ENCODE measurements at regions not wholly inside any gene's neighbourhood (a gene's known extent, or its start where the extent isn't known, plus 50 kb on each side); places are given as distances from the start of the nearest gene placed in this dataset.

DNA sequence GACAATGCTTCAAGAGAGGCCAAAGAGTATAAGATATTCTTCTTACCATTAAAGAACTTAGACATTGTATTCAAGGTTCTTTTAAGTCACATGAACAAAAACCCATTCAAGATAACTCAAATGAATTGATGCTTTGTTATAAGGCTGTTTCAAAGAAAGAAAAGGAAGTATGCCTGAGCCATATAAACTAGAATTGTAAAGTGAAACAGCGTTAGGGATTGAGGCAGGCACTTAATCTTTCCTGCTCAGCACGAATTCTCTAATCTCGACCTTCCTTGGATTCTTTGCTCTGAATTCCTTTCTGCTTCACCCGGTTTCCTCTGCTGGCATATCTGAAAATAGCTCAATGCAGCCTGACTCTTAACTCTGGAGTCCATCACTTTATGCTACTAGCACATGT, 595.4 kb downstream of the DIAPH3 start:
- no peaks in the 10 kb centered on the region for H3K27me3 Mint-ChIP-seq (ENCODE audit: low read depth, unreplicated experiment)
- no peak overlapping the region for H3K4me3 Mint-ChIP-seq (ENCODE audit: unreplicated experiment)
- no peaks in the 10 kb centered on the region for H3K4me1 ChIP-seq (ENCODE audit: insufficient read depth, low read length)

GRCh38 chr13:59570204-59570603, 593.5 kb downstream of the DIAPH3 start:
- Histone ChIP-seq H3K79me2 (ENCODE audit: insufficient read depth, low read length) (no peaks in the 10 kb centered on the region), H3K4me1 (ENCODE audit: insufficient read depth, low read length) (no peaks in the 10 kb centered on the region), H3K9ac (ENCODE audit: low read length) (no peak overlapping the region), H3K4me3 (ENCODE audit: insufficient read depth, low read depth, low read length) (no peak overlapping the region), H3K36me3 (ENCODE audit: insufficient read depth, low read length) (no peaks in the 10 kb centered on the region), H3K9me3 (ENCODE audit: insufficient read depth, low read depth, low read length) (no peaks in the 10 kb centered on the region), H3K27me3 (ENCODE audit: insufficient read depth, low read length) (no peaks in the 10 kb centered on the region), H2AFZ (ENCODE audit: low read depth, low read length) (no peak overlapping the region), H4K20me1 (ENCODE audit: insufficient read depth, low read length) (no peaks in the 10 kb centered on the region), H3K27ac (ENCODE audit: low read depth, low read length) (no peak overlapping the region), H3K4me2 (ENCODE audit: low read length) (no peak overlapping the region)
- Mint-ChIP-seq H3K9me3 (ENCODE audit: unreplicated experiment) (peaks cover 5% of the 10 kb centered on the region), H3K4me3 (ENCODE audit: unreplicated experiment) (no peak overlapping the region), H3K27ac (ENCODE audit: unreplicated experiment) (no peak overlapping the region), H3K4me1 (ENCODE audit: low read depth, unreplicated experiment) (no peaks in the 10 kb centered on the region), H3K36me3 (ENCODE audit: low read depth, unreplicated experiment) (no peaks in the 10 kb centered on the region), H3K27me3 (ENCODE audit: low read depth, unreplicated experiment) (no peaks in the 10 kb centered on the region)
- no peak for FAIRE-seq
- TF ChIP-seq, protein P1, sequence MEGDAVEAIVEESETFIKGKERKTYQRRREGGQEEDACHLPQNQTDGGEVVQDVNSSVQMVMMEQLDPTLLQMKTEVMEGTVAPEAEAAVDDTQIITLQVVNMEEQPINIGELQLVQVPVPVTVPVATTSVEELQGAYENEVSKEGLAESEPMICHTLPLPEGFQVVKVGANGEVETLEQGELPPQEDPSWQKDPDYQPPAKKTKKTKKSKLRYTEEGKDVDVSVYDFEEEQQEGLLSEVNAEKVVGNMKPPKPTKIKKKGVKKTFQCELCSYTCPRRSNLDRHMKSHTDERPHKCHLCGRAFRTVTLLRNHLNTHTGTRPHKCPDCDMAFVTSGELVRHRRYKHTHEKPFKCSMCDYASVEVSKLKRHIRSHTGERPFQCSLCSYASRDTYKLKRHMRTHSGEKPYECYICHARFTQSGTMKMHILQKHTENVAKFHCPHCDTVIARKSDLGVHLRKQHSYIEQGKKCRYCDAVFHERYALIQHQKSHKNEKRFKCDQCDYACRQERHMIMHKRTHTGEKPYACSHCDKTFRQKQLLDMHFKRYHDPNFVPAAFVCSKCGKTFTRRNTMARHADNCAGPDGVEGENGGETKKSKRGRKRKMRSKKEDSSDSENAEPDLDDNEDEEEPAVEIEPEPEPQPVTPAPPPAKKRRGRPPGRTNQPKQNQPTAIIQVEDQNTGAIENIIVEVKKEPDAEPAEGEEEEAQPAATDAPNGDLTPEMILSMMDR (IDR thresholded peaks at IDR 0.05; ENCODE audit: insufficient read depth, low read depth, low read length), result no peak
- no peak for TF ChIP-seq EZH2 (IDR thresholded peaks at IDR 0.05; ENCODE audit: insufficient read depth, low read length)
- DNase-seq (ENCODE audit: low read depth), result no peak

More for the DNA sequence above, 595.4 kb downstream of the DIAPH3 start:
- no peaks in the 10 kb centered on the region for H3K9me3 ChIP-seq (ENCODE audit: insufficient read depth, low read depth, low read length)
- TF ChIP-seq, protein P1 (IDR thresholded peaks at IDR 0.05; ENCODE audit: insufficient read depth, low read depth, low read length), result no peak
- no peaks in the 10 kb centered on the region for H3K27me3 ChIP-seq (ENCODE audit: insufficient read depth, low read length)
- FAIRE-seq (no peak), DNase-seq (ENCODE audit: low read depth) (no peak)
- H3K36me3 ChIP-seq (ENCODE audit: insufficient read depth, low read length), result no peaks in the 10 kb centered on the region
- no peak overlapping the region for H3K4me2 ChIP-seq (ENCODE audit: low read length)
- no peak overlapping the region for H3K27ac Mint-ChIP-seq (ENCODE audit: unreplicated experiment)
- no peak overlapping the region for H3K4me3 ChIP-seq (ENCODE audit: insufficient read depth, low read depth, low read length)
- H4K20me1 ChIP-seq (ENCODE audit: insufficient read depth, low read length), result no peaks in the 10 kb centered on the region
- no peak overlapping the region for H3K27ac ChIP-seq (ENCODE audit: low read depth, low read length)
- peaks cover 2% of the 10 kb centered on the region for H3K9me3 Mint-ChIP-seq (ENCODE audit: unreplicated experiment)
- no peak overlapping the region for H2AFZ ChIP-seq (ENCODE audit: low read depth, low read length)
- H3K36me3 Mint-ChIP-seq (ENCODE audit: low read depth, unreplicated experiment), result no peaks in the 10 kb centered on the region
- H3K4me1 Mint-ChIP-seq (ENCODE audit: low read depth, unreplicated experiment), result no peaks in the 10 kb centered on the region
- no peaks in the 10 kb centered on the region for H3K79me2 ChIP-seq (ENCODE audit: insufficient read depth, low read length)
- H3K9ac ChIP-seq (ENCODE audit: low read length), result no peak overlapping the region

- Mint-ChIP-seq H3K4me1 (ENCODE audit: low read depth, unreplicated experiment) (no peaks in the 10 kb centered on the region), H3K4me3 (ENCODE audit: unreplicated experiment) (no peak overlapping the region), H3K9me3 (ENCODE audit: unreplicated experiment) (no peaks in the 10 kb centered on the region), H3K27me3 (ENCODE audit: low read depth, unreplicated experiment) (no peaks in the 10 kb centered on the region), H3K36me3 (ENCODE audit: low read depth, unreplicated experiment) (no peaks in the 10 kb centered on the region), H3K27ac (ENCODE audit: unreplicated experiment) (no peak overlapping the region)
- no peak for DNase-seq (ENCODE audit: low read depth)
- no peak overlapping the region for H3K9ac ChIP-seq (ENCODE audit: low read length)
- no peak overlapping the region for H3K27ac ChIP-seq (ENCODE audit: low read depth, low read length)
- no peak overlapping the region for H3K4me3 ChIP-seq (ENCODE audit: insufficient read depth, low read depth, low read length)
- no peak for FAIRE-seq
- H3K4me2 ChIP-seq (ENCODE audit: low read length), result no peak overlapping the region
- no peaks in the 10 kb centered on the region for H3K36me3 ChIP-seq (ENCODE audit: insufficient read depth, low read length)
- peaks cover 2% of the 10 kb centered on the region for H3K27me3 ChIP-seq (ENCODE audit: insufficient read depth, low read length)
- no peak for TF ChIP-seq EZH2 (IDR thresholded peaks at IDR 0.05; ENCODE audit: insufficient read depth, low read length)
- TF ChIP-seq, protein P1 (IDR thresholded peaks at IDR 0.05; ENCODE audit: insufficient read depth, low read depth, low read length), result no peak
- no peaks in the 10 kb centered on the region for H3K79me2 ChIP-seq (ENCODE audit: insufficient read depth, low read length)
- no peak overlapping the region for H2AFZ ChIP-seq (ENCODE audit: low read depth, low read length)
- H4K20me1 ChIP-seq (ENCODE audit: insufficient read depth, low read length), result no peaks in the 10 kb centered on the region
- no peaks in the 10 kb centered on the region for H3K4me1 ChIP-seq (ENCODE audit: insufficient read depth, low read length)
- no peaks in the 10 kb centered on the region for H3K9me3 ChIP-seq (ENCODE audit: insufficient read depth, low read depth, low read length)
These were observed 579.6 kb downstream of the DIAPH3 start for GRCh38 chr13:59584101-59584500.
